ENCODE measurements at regions not wholly inside any gene's neighbourhood (a gene's known extent, or its start where the extent isn't known, plus 50 kb on each side); places are given as distances from the start of the nearest gene placed in this dataset.

DNA sequence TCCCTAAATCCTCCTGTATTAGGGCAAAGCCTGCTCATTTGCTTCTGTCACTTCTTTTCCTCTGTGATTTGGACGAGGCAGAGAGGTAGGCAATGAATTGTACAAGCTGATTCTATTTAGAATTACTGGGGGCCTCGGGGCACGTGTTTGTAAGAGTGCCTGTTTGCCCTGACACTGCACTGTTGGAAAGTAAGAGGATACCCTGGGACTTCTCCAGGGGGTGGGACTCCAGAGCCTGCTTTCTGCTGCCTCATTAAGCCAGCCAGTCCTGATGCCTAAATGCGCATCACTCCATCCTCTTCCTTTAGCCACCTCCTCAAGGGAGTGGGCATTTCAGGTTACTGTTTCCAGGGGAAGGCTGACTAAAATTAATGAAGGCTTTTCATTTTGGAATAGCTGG, 134.3 kb downstream of the TDRD15 start:
- ATAC-seq (no peak), FAIRE-seq (no peak), DNase-seq (ENCODE audit: low spot score) (no peak)
- H3K36me3 ChIP-seq (replicated peaks in 1 of 2; ENCODE audit: control insufficient read depth in 1 of 2, insufficient read depth in 2 of 2, low read length in 2 of 2), result no peaks in the 10 kb centered on the region
- WGBS (ENCODE audit: low lambda C conversion rate), result 26% methylated on average over 4 of the region's 4 CpGs
- H3K4me3 ChIP-seq (replicated peaks in 1 of 3; ENCODE audit: insufficient read depth in 1 of 3, low read depth in 2 of 3, low read length in 3 of 3), result no peak overlapping the region
- H3K27ac ChIP-seq (ENCODE audit: extremely low read length, insufficient read depth, low read length), result no peak overlapping the region
- no peaks in the 10 kb centered on the region for H3K4me1 ChIP-seq (ENCODE audit: insufficient read depth, low read length)
- no peak for TF ChIP-seq HDAC6 (IDR thresholded peaks at IDR 0.05; ENCODE audit: low read depth, low read length)
- H4K20me1 ChIP-seq (ENCODE audit: insufficient read depth, low read length), result no peaks in the 10 kb centered on the region
- intact Hi-C loops (cut with micrococcal nuclease; ENCODE audit: unreplicated experiment) (no loop called here), in situ Hi-C loops (cut with HindIII; ENCODE audit: extremely low pct_ligation_motif_present, low pct_unique_long_range_greater_than_20kb) (no loop called here)
- no peak overlapping the region for H2AFZ ChIP-seq (ENCODE audit: low read length)
- no TSS peak for BruUV-seq (replicated peaks)
- POLR2A ChIA-PET, result no interaction called here
- no peak overlapping the region for H3K4me2 ChIP-seq (ENCODE audit: low read depth, low read length)
- no peak overlapping the region for H3K9ac ChIP-seq (ENCODE audit: insufficient read depth, low read depth, low read length)
- peaks cover 0 to 23% of the 10 kb centered on the region in 2 experiments; a peak in 3 of 5 replicates for H3K27me3 ChIP-seq (ENCODE audit: control insufficient read depth in 1 of 2, insufficient read depth in 2 of 2, low read length in 2 of 2)
- CTCF ChIA-PET (ENCODE audit: low intra/inter-chr PET ratio, low total read pairs), result no interaction called here
- no peaks in the 10 kb centered on the region for H3K79me2 ChIP-seq (ENCODE audit: insufficient read depth, low read length)
- H3K9me3 ChIP-seq (ENCODE audit: low read length), result no peaks in the 10 kb centered on the region

DNA sequence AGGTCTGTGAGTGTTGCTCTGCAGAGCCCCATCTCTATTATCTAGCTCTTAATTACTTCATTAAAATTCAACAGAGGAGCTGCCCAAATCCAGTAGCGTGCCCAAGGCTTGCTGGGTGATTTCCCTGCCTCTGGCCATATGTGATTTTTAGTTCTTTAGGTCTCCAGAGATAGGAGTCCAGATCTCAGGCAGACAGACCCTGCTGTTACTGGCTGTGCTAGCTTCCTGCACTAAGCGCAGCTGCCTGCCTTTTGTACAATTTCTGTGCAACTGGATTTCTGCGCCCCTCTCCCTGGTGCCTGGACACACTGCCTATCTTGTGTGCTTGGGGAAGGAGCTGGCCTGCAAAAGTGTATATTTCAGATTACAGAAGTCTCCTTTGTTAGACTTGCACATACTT, 136.5 kb downstream of the TDRD15 start:
- CTCF ChIA-PET (ENCODE audit: low intra/inter-chr PET ratio, low total read pairs), result no interaction called here
- ATAC-seq, result no peak
- Histone ChIP-seq H3K4me3 (replicated peaks in 1 of 3; ENCODE audit: insufficient read depth in 1 of 3, low read depth in 2 of 3, low read length in 3 of 3) (no peak overlapping the region), H3K4me2 (ENCODE audit: low read depth, low read length) (no peak overlapping the region), H3K9ac (ENCODE audit: insufficient read depth, low read depth, low read length) (no peak overlapping the region), H3K36me3 (replicated peaks in 1 of 2; ENCODE audit: control insufficient read depth in 1 of 2, insufficient read depth in 2 of 2, low read length in 2 of 2) (no peaks in the 10 kb centered on the region), H3K27ac (ENCODE audit: extremely low read length, insufficient read depth, low read length) (no peak overlapping the region), H2AFZ (ENCODE audit: low read length) (no peak overlapping the region), H3K4me1 (ENCODE audit: insufficient read depth, low read length) (peaks cover 8% of the 10 kb centered on the region), H3K79me2 (ENCODE audit: insufficient read depth, low read length) (no peaks in the 10 kb centered on the region), H3K9me3 (ENCODE audit: low read length) (no peaks in the 10 kb centered on the region), H4K20me1 (ENCODE audit: insufficient read depth, low read length) (no peaks in the 10 kb centered on the region), H3K27me3 (ENCODE audit: control insufficient read depth in 1 of 2, insufficient read depth in 2 of 2, low read length in 2 of 2) (peaks cover 0 to 34% of the 10 kb centered on the region in 2 experiments; a peak in 3 of 5 replicates)
- no TSS peak for BruUV-seq (replicated peaks)
- in situ Hi-C loops (cut with HindIII; ENCODE audit: extremely low pct_ligation_motif_present, low pct_unique_long_range_greater_than_20kb) (no loop called here), intact Hi-C loops (cut with micrococcal nuclease; ENCODE audit: unreplicated experiment) (no loop called here)
- POLR2A ChIA-PET, result no interaction called here
- DNase-seq (ENCODE audit: low spot score), result no peak
- 50% methylated on average over 3 of the region's 3 CpGs for WGBS (ENCODE audit: low lambda C conversion rate)
- no peak for FAIRE-seq
- TF ChIP-seq, protein P1, sequence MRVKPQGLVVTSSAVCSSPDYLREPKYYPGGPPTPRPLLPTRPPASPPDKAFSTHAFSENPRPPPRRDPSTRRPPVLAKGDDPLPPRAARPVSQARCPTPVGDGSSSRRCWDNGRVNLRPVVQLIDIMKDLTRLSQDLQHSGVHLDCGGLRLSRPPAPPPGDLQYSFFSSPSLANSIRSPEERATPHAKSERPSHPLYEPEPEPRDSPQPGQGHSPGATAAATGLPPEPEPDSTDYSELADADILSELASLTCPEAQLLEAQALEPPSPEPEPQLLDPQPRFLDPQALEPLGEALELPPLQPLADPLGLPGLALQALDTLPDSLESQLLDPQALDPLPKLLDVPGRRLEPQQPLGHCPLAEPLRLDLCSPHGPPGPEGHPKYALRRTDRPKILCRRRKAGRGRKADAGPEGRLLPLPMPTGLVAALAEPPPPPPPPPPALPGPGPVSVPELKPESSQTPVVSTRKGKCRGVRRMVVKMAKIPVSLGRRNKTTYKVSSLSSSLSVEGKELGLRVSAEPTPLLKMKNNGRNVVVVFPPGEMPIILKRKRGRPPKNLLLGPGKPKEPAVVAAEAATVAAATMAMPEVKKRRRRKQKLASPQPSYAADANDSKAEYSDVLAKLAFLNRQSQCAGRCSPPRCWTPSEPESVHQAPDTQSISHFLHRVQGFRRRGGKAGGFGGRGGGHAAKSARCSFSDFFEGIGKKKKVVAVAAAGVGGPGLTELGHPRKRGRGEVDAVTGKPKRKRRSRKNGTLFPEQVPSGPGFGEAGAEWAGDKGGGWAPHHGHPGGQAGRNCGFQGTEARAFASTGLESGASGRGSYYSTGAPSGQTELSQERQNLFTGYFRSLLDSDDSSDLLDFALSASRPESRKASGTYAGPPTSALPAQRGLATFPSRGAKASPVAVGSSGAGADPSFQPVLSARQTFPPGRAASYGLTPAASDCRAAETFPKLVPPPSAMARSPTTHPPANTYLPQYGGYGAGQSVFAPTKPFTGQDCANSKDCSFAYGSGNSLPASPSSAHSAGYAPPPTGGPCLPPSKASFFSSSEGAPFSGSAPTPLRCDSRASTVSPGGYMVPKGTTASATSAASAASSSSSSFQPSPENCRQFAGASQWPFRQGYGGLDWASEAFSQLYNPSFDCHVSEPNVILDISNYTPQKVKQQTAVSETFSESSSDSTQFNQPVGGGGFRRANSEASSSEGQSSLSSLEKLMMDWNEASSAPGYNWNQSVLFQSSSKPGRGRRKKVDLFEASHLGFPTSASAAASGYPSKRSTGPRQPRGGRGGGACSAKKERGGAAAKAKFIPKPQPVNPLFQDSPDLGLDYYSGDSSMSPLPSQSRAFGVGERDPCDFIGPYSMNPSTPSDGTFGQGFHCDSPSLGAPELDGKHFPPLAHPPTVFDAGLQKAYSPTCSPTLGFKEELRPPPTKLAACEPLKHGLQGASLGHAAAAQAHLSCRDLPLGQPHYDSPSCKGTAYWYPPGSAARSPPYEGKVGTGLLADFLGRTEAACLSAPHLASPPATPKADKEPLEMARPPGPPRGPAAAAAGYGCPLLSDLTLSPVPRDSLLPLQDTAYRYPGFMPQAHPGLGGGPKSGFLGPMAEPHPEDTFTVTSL (CRISPR knock-in tag; IDR thresholded peaks at IDR 0.05; ENCODE audit: borderline replicate concordance), result no peak
- TF ChIP-seq NRL (CRISPR knock-in tag; IDR thresholded peaks at IDR 0.05; ENCODE audit: borderline replicate concordance), result no peak
- TF ChIP-seq ZNF619 (CRISPR knock-in tag; IDR thresholded peaks at IDR 0.05), result no peak
- TF ChIP-seq, protein P2, sequence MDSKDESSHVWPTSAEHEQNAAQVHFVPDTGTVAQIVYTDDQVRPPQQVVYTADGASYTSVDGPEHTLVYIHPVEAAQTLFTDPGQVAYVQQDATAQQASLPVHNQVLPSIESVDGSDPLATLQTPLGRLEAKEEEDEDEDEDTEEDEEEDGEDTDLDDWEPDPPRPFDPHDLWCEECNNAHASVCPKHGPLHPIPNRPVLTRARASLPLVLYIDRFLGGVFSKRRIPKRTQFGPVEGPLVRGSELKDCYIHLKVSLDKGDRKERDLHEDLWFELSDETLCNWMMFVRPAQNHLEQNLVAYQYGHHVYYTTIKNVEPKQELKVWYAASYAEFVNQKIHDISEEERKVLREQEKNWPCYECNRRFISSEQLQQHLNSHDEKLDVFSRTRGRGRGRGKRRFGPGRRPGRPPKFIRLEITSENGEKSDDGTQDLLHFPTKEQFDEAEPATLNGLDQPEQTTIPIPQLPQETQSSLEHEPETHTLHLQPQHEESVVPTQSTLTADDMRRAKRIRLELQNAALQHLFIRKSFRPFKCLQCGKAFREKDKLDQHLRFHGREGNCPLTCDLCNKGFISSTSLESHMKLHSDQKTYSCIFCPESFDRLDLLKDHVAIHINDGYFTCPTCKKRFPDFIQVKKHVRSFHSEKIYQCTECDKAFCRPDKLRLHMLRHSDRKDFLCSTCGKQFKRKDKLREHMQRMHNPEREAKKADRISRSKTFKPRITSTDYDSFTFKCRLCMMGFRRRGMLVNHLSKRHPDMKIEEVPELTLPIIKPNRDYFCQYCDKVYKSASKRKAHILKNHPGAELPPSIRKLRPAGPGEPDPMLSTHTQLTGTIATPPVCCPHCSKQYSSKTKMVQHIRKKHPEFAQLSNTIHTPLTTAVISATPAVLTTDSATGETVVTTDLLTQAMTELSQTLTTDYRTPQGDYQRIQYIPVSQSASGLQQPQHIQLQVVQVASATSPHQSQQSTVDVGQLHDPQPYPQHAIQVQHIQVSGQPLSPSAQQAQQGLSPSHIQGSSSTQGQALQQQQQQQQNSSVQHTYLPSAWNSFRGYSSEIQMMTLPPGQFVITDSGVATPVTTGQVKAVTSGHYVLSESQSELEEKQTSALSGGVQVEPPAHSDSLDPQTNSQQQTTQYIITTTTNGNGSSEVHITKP (CRISPR knock-in tag; IDR thresholded peaks at IDR 0.05; ENCODE audit: low read depth), result no peak

Measured in HepG2 (cell line).